ENCODE measurements at regions not wholly inside any gene's neighbourhood (a gene's known extent, or its start where the extent isn't known, plus 50 kb on each side); places are given as distances from the start of the nearest gene placed in this dataset.

DNA sequence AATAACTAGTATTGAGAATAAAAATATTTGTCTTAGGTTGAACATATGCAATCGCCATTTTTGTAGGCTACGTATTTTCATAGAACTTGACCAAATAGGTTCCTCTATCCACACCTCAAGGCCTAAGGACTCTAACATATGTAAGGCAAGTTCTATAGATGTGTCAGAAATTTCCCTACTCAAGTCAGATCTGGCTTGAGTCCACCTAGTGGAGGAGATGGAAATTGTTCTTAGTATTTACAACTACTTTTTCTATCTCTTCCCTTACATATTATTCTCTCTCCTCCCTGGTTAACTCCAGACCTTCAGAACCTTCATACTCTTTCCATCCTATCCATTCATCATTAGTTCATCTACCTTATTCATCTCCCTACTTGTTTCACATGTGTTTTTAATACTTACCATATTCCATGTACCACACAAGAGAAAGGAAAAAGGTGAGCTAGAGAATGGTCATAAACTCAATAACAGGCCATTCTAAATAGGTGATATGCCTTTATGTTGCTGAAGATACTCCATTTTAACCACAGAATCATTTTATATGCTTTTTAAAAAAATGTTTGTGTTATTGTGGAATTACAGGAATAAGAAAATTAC, 174.5 kb upstream of the HDAC9 start:
- DNase-seq: no peak

DNA sequence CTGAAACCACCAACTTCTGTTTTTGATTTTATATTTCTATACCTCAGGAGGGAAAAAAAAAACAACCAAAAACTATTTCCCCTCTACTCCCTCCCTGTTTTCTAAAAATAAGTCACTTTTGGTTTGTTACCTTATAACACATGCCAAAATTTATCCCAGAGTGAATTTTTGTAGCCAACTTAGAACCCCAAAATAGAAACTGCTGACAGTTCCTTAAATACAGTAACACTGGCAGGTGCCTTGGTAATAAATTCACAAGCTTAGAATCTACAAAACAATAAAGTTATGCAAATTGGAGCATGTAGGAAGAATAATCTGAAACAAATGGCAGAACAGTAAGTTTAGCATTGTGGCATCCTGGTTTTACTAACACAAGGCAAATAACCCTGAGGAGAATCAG, 165.0 kb upstream of the HDAC9 start:
- no peak for DNase-seq

DNA sequence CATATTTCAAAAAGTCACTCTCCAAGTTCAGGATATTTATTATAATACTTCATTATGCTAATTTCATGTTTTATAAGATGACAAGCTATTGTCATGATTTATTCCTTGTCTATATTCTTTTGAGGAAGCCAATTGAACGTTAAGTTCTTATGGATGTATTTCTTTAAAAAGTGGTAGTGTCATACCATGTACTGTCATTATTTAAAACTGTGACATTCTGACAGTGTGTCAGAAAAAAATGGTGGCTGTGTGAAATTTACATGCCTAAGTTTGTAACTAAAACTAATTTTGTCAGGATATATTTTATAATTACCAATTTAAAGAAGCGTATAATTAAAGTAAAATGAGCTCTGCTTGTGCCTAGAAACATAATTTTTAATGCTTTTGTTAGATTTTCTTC, 158.9 kb upstream of the HDAC9 start:
- no peak for DNase-seq

DNA sequence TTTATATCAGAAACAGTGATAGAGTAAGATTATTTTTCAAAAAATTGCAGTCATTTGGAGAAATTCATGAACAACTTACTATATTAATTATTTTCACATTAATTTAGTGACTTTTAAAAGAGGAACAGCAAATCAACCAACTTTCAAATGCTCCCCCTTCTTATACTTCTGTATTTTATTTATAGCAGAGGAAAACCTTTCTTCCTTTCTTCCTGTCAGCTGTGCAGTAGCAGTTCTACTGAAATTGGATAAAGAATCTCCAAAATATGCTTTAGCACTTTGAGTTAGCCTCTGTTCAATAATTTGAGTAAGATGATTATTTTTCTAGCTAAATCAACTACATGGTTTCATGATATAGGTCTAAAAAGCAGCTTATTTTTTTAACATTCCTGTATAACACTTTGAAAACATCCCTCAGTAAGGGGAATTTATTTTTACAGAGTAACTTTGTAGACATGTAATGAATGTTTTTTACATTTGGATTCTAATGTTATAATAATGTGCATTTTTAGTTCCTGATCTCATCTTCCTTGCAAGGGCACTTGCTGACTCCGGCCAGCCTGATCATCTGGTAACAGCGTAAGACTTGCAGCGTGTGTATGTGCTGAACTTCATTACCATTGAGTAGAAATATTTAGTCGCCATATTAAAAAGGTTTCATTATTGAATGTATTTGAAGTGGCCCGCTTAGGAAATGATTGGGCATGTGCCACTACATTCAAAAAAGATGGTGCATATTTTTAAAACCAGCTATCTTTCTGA, 158.3 kb upstream of the HDAC9 start:
- DNase-seq: no peak

DNA sequence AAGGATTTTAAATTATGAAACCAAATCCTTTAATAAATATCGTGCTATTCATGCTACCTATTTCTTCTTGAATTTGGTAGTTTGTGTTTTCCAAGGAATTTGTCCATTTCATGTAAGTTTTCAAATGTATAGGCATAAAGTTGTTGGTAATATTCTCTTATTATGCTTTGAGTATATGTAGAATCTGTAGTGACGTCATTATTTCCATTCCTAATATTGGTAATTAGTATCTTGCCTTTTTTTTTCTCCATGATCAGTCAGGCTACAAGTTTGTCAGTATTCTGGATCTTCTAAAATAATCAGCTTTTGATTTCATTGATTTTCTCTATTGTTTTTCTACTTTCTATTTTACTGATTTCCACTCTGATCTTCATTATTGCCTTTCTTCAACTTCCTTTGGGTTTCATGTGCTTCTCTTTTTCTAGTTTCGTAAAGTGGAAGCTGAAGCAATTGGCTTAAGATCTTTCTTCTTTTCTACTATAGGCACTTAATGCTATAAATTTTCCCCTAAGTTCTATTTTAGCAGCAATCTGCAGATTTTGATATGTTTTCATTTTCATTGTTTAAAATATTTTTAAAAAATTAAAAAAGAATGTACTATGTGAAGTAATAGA, 156.5 kb upstream of the HDAC9 start:
- DNase-seq: no peak

DNA sequence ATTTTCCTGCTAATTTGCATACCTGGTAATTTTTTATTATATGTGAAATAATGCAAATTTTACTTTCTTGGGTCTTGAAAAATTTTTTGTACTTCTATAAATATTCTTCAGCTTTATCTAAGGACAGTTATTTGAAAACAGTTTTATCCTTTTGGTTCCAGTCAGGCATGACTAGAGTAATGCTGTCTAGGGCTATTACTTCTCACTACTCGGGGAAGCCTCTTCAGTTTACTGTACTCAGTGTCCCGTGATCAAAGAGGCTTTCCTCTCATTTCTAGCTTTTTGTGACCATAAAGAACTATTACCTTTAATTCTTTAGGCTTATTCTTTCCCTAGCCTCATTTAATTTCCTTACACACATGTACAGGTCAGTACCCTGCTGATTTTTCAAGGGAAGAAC, 153.8 kb upstream of the HDAC9 start:
- DNase-seq: no peak

DNA sequence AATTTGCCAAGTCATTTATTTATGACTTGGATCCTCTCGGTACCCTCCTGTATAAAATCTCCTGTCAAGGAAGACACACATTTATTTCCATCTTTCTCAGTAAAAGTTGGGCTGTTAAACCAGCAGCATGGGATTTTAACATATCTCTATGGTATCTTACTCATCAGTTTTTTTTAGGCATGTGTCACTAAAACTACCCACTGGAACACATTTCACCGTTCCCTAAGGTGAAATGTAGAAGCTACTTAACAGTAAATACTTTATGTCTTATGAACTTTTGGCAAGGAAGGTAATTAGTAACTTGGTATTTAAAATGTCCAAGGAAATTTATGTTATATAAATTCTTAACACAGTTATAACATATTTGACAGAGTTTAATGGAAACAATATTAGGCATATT, 152.5 kb upstream of the HDAC9 start:
- no peak for DNase-seq

DNA sequence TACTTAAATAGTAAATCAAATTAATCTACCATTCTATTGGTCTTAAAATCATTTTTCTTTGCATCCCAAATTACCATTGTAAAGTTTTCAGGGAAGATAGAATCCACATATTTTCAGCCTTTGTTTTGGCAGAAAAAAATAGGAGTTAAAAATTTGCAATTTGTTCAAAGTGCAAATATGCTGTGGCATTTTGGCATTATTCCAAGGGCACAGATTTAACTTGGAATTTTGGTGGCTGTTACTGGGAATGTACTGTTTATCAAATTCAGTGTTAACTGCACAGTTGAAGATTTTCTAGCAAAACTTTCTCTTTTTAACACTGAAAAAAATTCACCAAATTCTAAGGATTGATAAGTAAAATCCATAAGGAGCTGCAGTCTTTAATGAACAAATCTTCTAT, 151.0 kb upstream of the HDAC9 start:
- DNase-seq: no peak

DNA sequence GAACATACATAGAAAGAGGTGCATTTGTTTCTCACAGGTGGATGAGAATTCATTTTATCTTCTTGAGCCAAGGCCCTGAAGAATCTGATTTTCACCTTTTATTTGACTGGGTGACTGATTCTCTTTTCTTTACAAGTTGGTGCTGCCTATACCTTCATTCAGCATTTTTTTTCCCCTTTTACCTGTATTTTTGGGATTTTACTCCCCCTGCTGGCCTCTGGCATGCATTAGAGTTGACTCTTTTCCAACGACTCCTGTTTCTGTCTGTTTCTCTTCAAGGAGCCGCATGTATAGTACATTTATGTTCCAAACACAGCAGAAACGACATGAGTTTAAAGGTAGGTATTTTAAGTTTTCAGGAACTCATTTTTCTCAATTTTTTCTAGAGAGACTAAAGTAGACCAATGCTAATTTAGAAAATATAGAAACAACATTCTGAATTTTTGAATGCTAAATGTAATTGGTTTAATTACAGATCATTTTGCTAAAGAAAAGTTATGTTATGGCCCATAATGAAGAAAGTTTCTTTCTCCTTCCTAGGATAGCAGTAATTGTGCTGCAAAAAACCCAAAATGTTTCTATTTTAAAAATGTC, 149.8 kb upstream of the HDAC9 start:
- peak in 1 of 2 donors; percentile 8 for DNase-seq

DNA sequence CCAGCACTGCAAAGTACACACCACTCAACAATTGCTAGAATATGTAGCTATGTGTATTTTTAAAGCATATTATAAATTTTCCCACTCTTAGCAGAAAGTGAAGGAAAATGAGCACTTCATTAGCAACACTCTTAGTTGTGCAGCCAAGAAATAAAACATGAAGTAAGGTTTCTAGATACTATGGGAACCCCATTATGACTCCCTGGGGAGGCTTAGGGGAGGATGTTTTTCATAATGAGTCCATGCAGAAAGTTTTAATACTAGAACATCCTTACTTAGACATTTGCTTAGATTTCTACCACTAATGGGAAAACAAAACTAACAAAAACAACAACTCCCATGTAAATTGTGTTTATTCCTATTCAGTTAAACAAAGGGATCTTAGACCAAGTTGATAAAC, 148.4 kb upstream of the HDAC9 start:
- DNase-seq: no peak

DNA sequence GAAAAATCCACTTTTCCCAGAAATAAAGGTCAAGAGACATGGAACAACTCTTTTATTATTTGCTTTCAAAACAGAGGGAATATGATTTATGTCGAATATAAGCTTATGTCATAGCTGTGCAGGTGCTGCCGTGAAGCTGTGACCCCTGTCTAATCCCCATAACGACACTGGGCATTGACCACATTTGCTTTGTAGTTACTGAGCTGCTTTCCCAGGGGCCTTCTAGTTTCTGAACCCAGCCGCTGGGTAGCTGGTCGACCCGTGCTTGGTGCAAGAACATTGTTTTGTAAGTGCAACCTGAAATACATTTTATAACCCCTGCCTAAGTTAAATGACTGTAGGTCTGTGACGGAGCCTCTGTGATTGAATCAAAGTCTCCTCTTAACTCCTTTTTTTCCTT, 144.9 kb upstream of the HDAC9 start:
- DNase-seq: no peak

DNA sequence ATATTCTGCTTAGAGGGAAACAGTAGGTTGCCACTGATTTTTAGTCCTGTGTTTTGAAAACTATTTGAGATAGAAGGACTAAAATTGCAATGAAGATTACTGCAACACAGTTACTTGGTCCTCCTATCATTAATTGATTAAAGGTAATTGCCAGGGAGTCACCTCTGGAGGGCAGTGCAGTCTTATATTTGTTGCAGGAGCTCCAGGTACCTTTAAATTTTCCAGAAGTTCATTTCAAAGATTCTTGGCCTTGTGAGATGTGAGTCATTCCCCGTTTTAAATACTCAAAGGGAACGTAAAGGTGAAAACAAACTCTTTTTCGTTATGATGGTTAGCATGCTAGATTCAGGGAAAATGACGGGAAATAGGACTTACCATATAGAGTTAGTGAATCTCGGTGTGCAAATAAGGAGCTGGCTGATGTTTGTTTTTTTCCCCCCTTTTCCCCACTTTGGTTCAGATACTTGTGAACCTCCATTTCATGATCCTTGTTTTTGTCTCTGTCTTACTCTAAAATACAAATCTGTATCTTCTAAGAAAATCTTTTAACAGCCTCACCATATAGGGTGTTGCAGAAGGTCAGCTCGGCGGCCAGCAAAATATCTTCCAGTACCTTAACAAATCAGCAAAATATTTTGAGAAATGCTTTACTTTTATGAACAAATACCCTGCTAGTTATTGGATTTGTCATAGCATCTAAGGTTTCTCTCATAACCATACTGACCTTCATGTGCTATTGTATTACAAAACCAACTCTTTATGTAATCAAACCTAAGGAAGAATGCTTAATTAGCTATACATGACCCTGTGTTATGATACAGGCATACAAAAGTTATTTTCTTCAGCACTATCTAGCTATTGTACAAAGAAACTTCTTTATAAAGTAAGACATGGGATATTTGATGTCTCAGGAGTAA, 143.0 kb upstream of the HDAC9 start:
- DNase-seq: no peak

DNA sequence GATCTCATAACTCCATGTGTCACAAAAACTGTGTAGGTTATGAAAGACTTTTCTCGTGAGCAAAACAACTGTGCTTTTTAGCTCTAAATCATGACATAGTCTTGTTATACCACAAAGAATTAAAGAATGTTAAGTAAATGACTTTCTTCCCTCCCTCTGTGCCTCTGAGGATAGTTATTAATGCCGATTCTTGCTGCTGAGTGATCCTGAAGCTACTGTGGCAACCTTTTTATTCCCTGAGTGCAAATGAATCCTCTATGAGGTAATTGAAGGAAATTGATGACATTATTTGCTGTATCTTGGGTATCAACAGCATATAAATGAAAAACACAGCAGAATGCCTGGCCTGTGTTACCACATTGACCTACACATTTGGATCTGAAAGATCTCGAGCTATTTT, 142.2 kb upstream of the HDAC9 start:
- no peak for DNase-seq

DNA sequence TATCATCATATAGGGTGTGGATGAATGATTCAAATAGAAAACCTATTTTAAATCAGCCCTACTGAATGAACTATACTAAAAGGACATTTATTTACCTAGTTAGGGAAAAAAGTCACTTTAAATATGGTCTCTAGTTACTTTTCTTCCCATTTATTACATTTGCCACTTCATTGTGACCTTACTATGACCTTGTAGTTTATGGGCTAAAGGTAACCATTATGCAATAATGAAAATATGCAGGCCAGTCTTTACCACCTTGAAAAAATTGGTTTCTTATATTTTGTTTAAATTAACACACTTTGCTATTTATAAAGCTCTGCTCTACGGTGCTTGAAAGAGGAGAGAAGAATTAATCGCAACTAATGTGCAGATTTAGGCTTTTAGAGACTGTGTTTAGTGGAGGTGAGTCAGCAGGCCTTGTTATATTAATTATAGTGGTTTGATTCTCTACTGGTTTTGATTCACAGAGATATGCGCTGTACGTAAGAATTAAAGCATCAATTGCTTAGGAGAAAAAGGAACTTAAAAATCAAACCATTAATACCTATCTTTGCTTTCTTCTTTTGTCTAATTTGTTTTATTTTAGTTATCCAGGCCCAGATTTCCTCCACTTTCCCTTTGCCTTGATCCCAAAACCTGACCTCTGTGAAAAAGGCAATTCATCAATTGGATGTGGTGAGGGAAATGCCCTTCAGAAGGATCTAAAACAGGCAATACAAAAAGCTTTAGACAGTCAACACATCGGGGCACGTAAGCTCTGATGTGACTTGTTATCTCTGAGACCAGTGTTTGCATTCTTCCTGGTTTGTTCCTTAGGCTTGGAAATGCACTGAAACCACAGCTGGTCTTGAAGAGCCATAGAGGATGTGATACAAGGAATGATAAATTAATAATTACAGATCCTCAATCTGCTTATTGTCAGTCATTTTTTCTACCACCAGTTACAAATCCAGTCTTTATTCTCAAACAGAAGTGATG, 141.2 kb upstream of the HDAC9 start:
- DNase-seq: no peak

DNA sequence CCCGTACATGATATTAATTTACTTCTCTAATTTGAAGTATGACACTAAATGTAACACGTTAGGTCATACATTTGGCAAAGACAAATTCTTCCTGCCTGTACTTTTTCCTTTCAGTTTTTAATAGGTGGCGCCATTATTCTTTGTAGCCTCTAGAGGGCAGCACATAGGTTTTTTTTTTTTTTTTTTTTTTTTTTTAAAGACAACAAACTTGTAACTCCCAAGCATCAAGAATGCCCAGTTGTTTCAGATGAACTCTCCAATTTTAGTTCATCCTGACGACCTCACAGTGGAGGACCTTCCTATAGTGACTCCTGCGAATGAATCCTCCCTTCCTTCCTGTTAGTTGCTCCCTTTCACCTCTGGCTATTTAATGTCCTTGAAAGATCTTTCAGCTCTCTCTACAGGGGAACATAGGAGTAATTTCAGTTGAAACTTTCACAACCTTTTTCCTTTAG, 139.3 kb upstream of the HDAC9 start:
- no peak for DNase-seq

DNA sequence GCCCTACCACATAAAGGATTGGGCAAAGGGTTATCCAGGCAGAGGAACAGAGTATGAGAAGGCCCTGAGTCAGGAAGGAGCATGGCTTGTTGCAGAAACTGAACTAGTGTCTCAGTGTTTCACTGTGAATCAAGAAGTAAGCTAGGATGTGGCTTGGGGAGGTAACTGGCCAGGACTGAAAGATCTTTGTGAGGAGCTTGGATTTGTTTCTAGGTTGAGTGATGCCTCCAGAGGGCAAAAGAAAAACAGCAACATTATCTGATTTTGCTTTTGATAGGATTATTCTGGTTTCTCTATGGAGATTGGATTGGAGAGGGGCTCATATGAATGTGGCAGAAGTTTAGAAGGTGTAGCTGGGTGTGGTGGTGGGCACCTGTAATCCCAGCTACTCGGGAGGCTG, 137.9 kb upstream of the HDAC9 start:
- DNase-seq: no peak

DNA sequence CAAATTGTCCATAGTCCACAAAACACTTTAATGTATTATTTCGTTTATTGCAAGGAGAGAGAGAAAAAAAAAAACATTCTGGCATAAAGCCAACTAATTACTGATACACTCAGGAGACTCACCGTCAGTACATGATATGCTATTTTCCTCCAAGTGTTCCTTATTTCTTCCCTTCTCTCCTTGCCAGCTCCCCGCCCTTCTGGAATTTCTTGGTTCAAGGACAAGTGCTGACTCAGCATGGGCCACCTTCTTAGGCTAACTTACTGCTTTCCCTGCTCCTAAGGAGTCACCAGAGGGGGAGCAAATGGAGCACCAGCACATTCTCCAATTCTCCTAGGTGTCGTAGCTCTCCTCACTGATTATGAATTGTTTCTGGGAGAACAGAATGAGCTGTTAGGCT, 133.8 kb upstream of the HDAC9 start:
- DNase-seq: no peak

DNA sequence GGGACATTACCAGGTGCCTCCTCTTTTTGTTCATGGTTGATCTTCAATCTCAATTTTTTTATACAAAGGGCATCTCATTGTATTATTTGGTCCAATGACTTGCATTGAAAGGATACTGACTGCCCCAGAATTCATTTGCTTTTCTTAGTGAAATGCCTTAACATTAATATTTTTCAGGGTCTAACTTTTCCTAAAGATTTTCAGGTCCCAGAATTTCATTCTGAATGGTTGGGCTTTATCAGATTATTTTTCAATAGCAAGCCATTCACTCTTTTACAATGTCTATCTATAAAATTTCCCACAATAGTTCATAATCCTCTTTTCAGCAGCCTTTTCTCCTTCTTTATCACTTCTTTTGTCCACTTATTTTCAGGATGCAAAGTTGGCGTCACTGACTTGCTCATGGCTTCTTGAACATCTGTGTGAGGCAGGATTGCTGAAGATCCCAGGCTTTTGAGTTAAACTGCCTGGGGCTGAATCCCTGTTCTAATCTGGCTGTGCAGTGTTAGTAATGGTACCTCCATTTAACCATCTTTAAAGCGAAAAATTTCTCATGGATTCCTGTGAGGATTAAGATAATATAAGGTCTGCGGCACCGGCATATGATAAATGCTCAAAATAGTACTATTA, 131.7 kb upstream of the HDAC9 start:
- no peak for DNase-seq

DNA sequence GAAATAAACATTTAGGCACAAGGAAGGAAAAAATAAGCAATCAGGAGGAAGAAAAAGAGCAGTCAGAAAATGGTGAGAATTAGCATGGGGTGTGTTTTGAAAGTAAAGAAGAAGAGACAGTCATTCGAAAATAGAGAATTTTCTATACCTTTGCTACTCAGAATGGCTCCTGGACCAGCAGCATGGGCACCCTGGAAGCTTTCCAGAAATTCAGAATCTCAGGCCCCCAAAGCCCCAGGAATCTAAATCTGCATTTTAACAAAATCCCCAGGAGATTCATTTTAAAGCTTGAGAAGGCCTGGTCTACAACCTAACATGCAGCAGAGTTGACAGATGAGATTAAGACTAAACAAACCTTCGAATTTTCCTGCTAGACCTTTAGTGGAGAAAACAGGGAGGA, 131.2 kb upstream of the HDAC9 start:
- DNase-seq: no peak

DNA sequence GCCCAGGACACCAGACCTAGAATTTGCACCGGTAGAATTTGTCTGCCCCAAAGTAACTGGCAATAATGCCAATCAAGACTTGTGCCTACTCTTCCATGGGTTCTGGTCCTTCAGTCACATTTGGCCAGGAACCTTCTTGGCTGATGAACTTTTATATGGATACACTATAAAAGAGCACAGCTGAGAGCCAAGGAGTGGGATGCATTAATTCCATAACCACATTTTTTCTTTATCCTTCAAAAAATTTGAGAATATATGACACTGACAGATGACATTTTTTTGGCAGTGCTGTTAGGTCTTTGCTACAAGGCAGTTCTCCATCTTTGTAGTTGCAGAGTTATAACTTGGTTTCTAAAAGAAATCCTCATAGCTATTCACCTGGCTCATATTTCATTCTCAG, 129.2 kb upstream of the HDAC9 start:
- no peak for DNase-seq

DNA sequence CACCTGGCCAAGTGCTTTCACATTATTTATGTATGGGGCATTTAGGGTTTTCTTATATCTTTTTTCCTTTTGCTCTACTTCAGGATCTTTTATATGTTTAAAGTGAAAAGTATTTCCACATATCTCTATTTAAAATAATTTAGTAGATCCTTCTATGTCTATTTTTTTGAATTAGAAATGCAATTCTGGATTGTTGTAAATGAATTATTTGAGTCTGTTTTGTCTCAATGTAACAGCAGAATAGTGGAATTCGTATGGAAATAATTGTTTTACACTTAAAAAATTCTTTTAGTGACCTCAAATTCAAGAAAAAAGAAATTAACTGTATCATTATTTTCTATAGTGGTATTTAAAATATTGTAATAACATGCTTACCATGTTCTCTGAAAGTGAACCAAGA, 126.5 kb upstream of the HDAC9 start:
- no peak for DNase-seq
